ENCODE measurements at regions not wholly inside any gene's neighbourhood (a gene's known extent, or its start where the extent isn't known, plus 50 kb on each side); places are given as distances from the start of the nearest gene placed in this dataset.

GRCh38 chr9:103681435-103681834 is 412.7 kb upstream of the SMC2 start:
- TF ChIP-seq GATA2 (IDR thresholded peaks at IDR 0.05; ENCODE audit: low read depth, low read length): no peak
- TF ChIP-seq GATA3 (IDR thresholded peaks at IDR 0.05; ENCODE audit: low read depth, low read length): no peak

Data from SH-SY5Y (cell line).